Astrocyte (in vitro differentiated cells and primary cell): ENCODE measurements at regions not wholly inside any gene's neighbourhood (a gene's known extent, or its start where the extent isn't known, plus 50 kb on each side); places are given as distances from the start of the nearest gene placed in this dataset.

Experiments used
- DNase-seq: peaks from one replicate; pipeline ENCODE4 v3.0.0-alpha.2; 2010; ENCODE audit warnings: low read depth
- FAIRE-seq: peaks from 2 replicates; lab custom pipeline; 2011; peaks lifted over from hg19 to GRCh38; lab: Jason Lieb, UNC
- H2AFZ ChIP-seq: 2 replicates; pipeline ENCODE4 v1.6.0; 2012; ENCODE audit warnings: low read depth, low read length, inconsistent platforms
- H3K27ac ChIP-seq: 2 replicates; pipeline ENCODE4 v1.5.1; 2011; ENCODE audit warnings: low read depth, low read length, inconsistent platforms
- H3K27me3 ChIP-seq: 2 replicates; pipeline ENCODE4 v1.6.0; 2011; ENCODE audit warnings: low read length, inconsistent platforms; ENCODE audit not compliant: insufficient read depth
- H3K36me3 ChIP-seq: 2 replicates; pipeline ENCODE4 v1.5.1; 2011; ENCODE audit warnings: low read length, inconsistent platforms; ENCODE audit not compliant: insufficient read depth
- H3K4me1 ChIP-seq: 2 replicates; pipeline ENCODE4 v1.5.1; 2011; ENCODE audit warnings: low read length, inconsistent platforms; ENCODE audit not compliant: insufficient read depth
- H3K4me2 ChIP-seq: 2 replicates; pipeline ENCODE4 v1.6.0; 2012; ENCODE audit warnings: low read length, inconsistent platforms
- H3K4me3 ChIP-seq: 2 replicates; pipeline ENCODE4 v1.5.1; 2011; ENCODE audit warnings: low read depth, mild to moderate bottlenecking, low read length, inconsistent platforms; ENCODE audit not compliant: insufficient read depth
- H3K79me2 ChIP-seq: 2 replicates; pipeline ENCODE4 v1.6.0; 2012; ENCODE audit warnings: mild to moderate bottlenecking, low read length, inconsistent platforms; ENCODE audit not compliant: insufficient read depth
- H3K9ac ChIP-seq: 2 replicates; pipeline ENCODE4 v1.6.0; 2012; ENCODE audit warnings: mild to moderate bottlenecking, low read length, inconsistent platforms
- H3K9me3 ChIP-seq: 2 replicates; pipeline ENCODE4 v1.5.1; 2012; ENCODE audit warnings: low read depth, mild to moderate bottlenecking, low read length, inconsistent platforms; ENCODE audit not compliant: insufficient read depth
- H4K20me1 ChIP-seq: 2 replicates; pipeline ENCODE4 v1.6.0; 2012; ENCODE audit warnings: low read length, inconsistent platforms; ENCODE audit not compliant: insufficient read depth
- H3K27ac Mint-ChIP-seq: one replicate; pipeline ENCODE4 v1.8.0; 2021; ENCODE audit warnings: mild to moderate bottlenecking, mixed read lengths; ENCODE audit not compliant: unreplicated experiment
- H3K27me3 Mint-ChIP-seq: one replicate; pipeline ENCODE4 v1.8.0; 2021; ENCODE audit warnings: low read depth, mixed read lengths; ENCODE audit not compliant: unreplicated experiment
- H3K36me3 Mint-ChIP-seq: one replicate; pipeline ENCODE4 v1.8.0; 2021; ENCODE audit warnings: low read depth, mixed read lengths; ENCODE audit not compliant: unreplicated experiment
- H3K4me1 Mint-ChIP-seq: one replicate; pipeline ENCODE4 v1.8.0; 2021; ENCODE audit warnings: low read depth, mixed read lengths; ENCODE audit not compliant: unreplicated experiment
- H3K4me3 Mint-ChIP-seq: one replicate; pipeline ENCODE4 v1.8.0; 2021; ENCODE audit warnings: mild to moderate bottlenecking, moderate library complexity, mixed read lengths; ENCODE audit not compliant: unreplicated experiment
- H3K9me3 Mint-ChIP-seq: one replicate; pipeline ENCODE4 v1.8.0; 2021; ENCODE audit warnings: mild to moderate bottlenecking, mixed read lengths; ENCODE audit not compliant: unreplicated experiment
- CTCF ChIP-seq: IDR thresholded peaks from 2 replicates; pipeline ENCODE4 v1.5.1; 2011; ENCODE audit warnings: low read depth, mild to moderate bottlenecking, inconsistent platforms, low read length, moderate library complexity; ENCODE audit not compliant: insufficient read depth
- EZH2 ChIP-seq: IDR thresholded peaks from 2 replicates; pipeline ENCODE4 v1.6.1; 2012; ENCODE audit warnings: mild to moderate bottlenecking, low read length, inconsistent platforms; ENCODE audit not compliant: insufficient read depth

GRCh38 chr3:103672346-103672745 is 1237.5 kb downstream of the ZPLD1 start:
- Mint-ChIP-seq H3K4me1 (no peaks in the 10 kb centered on the region), H3K27ac (no peak overlapping the region), H3K27me3 (no peaks in the 10 kb centered on the region), H3K4me3 (no peak overlapping the region), H3K36me3 (no peaks in the 10 kb centered on the region), H3K9me3 (no peaks in the 10 kb centered on the region)
- no peak overlapping the region for H2AFZ ChIP-seq
- H4K20me1 ChIP-seq: no peaks in the 10 kb centered on the region
- no peaks in the 10 kb centered on the region for H3K36me3 ChIP-seq
- DNase-seq (no peak), FAIRE-seq (no peak)
- no peaks in the 10 kb centered on the region for H3K9me3 ChIP-seq
- no peak for TF ChIP-seq EZH2
- TF ChIP-seq CTCF: no peak
- no peaks in the 10 kb centered on the region for H3K79me2 ChIP-seq
- H3K27me3 ChIP-seq: no peaks in the 10 kb centered on the region
- H3K4me3 ChIP-seq: no peak overlapping the region
- no peak overlapping the region for H3K9ac ChIP-seq
- H3K4me1 ChIP-seq: no peaks in the 10 kb centered on the region
- H3K27ac ChIP-seq: no peak overlapping the region
- H3K4me2 ChIP-seq: no peak overlapping the region

GRCh38 chr3:103684904-103685303 is 1250.1 kb downstream of the ZPLD1 start:
- FAIRE-seq: no peak

GRCh38 chr3:103685939-103686338 is 1251.1 kb downstream of the ZPLD1 start:
- no peaks in the 10 kb centered on the region for H3K27me3 Mint-ChIP-seq
- H3K4me3 ChIP-seq: no peak overlapping the region
- no peaks in the 10 kb centered on the region for H3K27me3 ChIP-seq
- H3K9me3 Mint-ChIP-seq: peaks cover 5% of the 10 kb centered on the region
- H3K36me3 ChIP-seq: no peaks in the 10 kb centered on the region
- no peaks in the 10 kb centered on the region for H4K20me1 ChIP-seq
- H3K4me1 ChIP-seq: no peaks in the 10 kb centered on the region
- no peaks in the 10 kb centered on the region for H3K9me3 ChIP-seq
- H3K4me2 ChIP-seq: no peak overlapping the region
- no peak overlapping the region for H3K27ac ChIP-seq
- no peaks in the 10 kb centered on the region for H3K79me2 ChIP-seq
- DNase-seq (no peak), FAIRE-seq (no peak)
- H3K4me3 Mint-ChIP-seq: no peak overlapping the region
- H2AFZ ChIP-seq: no peak overlapping the region
- no peak overlapping the region for H3K27ac Mint-ChIP-seq
- peaks cover 1% of the 10 kb centered on the region for H3K36me3 Mint-ChIP-seq
- no peak overlapping the region for H3K9ac ChIP-seq
- TF ChIP-seq EZH2 (no peak), CTCF (no peak)
- H3K4me1 Mint-ChIP-seq: no peaks in the 10 kb centered on the region

More at GRCh38 chr3:103684904-103685303, 1250.1 kb downstream of the ZPLD1 start:
- DNase-seq: no peak
- peaks cover 1% of the 10 kb centered on the region for H3K36me3 Mint-ChIP-seq
- H3K4me3 Mint-ChIP-seq: no peak overlapping the region
- H3K4me2 ChIP-seq: no peak overlapping the region
- H4K20me1 ChIP-seq: no peaks in the 10 kb centered on the region
- H3K9me3 Mint-ChIP-seq: peaks cover 5% of the 10 kb centered on the region
- H3K4me3 ChIP-seq: no peak overlapping the region
- H3K27ac Mint-ChIP-seq: no peak overlapping the region
- no peaks in the 10 kb centered on the region for H3K4me1 Mint-ChIP-seq
- no peaks in the 10 kb centered on the region for H3K4me1 ChIP-seq
- no peak overlapping the region for H3K27ac ChIP-seq
- H3K36me3 ChIP-seq: no peaks in the 10 kb centered on the region
- no peaks in the 10 kb centered on the region for H3K27me3 Mint-ChIP-seq
- H3K9me3 ChIP-seq: no peaks in the 10 kb centered on the region
- H3K9ac ChIP-seq: no peak overlapping the region
- no peaks in the 10 kb centered on the region for H3K27me3 ChIP-seq
- no peak overlapping the region for H2AFZ ChIP-seq
- no peak for TF ChIP-seq EZH2
- H3K79me2 ChIP-seq: no peaks in the 10 kb centered on the region
